ENCODE measurements at regions not wholly inside any gene's neighbourhood (a gene's known extent, or its start where the extent isn't known, plus 50 kb on each side); places are given as distances from the start of the nearest gene placed in this dataset.

DNA sequence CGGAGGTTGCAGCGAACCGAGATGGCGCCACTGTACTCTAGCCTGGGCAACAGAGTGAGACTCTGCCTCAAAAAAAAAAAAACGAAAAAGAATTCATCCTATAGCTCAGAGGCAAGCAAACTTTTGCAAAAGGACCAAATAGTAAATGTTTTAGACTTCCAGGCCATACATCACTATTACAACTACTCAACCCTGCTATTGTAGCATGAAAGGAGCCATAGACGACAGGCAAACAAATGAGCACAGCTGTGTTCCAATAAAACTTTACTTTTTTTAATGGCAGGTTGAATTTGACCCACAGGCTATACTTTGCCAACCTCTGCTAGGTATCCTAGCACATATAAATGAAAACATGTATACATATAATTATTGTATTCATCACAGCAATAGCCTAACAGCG is 58.9 kb upstream of the SLC30A5 start:
- TF ChIP-seq BACH2 (CRISPR knock-in tag; IDR thresholded peaks at IDR 0.05; ENCODE audit: borderline replicate concordance) (no peak), ISL1 (CRISPR knock-in tag; IDR thresholded peaks at IDR 0.05) (no peak), ZC3H10 (CRISPR knock-in tag; IDR thresholded peaks at IDR 0.05) (no peak), TCF4 (CRISPR knock-in tag; IDR thresholded peaks at IDR 0.05; ENCODE audit: borderline replicate concordance) (no peak), ARNTL (CRISPR knock-in tag; IDR thresholded peaks at IDR 0.05; ENCODE audit: borderline replicate concordance, low read depth) (no peak)
- TF ChIP-seq, protein P1, sequence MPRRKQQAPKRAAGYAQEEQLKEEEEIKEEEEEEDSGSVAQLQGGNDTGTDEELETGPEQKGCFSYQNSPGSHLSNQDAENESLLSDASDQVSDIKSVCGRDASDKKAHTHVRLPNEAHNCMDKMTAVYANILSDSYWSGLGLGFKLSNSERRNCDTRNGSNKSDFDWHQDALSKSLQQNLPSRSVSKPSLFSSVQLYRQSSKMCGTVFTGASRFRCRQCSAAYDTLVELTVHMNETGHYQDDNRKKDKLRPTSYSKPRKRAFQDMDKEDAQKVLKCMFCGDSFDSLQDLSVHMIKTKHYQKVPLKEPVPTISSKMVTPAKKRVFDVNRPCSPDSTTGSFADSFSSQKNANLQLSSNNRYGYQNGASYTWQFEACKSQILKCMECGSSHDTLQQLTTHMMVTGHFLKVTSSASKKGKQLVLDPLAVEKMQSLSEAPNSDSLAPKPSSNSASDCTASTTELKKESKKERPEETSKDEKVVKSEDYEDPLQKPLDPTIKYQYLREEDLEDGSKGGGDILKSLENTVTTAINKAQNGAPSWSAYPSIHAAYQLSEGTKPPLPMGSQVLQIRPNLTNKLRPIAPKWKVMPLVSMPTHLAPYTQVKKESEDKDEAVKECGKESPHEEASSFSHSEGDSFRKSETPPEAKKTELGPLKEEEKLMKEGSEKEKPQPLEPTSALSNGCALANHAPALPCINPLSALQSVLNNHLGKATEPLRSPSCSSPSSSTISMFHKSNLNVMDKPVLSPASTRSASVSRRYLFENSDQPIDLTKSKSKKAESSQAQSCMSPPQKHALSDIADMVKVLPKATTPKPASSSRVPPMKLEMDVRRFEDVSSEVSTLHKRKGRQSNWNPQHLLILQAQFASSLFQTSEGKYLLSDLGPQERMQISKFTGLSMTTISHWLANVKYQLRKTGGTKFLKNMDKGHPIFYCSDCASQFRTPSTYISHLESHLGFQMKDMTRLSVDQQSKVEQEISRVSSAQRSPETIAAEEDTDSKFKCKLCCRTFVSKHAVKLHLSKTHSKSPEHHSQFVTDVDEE (CRISPR knock-in tag; IDR thresholded peaks at IDR 0.05), result no peak
- TF ChIP-seq, protein P2, sequence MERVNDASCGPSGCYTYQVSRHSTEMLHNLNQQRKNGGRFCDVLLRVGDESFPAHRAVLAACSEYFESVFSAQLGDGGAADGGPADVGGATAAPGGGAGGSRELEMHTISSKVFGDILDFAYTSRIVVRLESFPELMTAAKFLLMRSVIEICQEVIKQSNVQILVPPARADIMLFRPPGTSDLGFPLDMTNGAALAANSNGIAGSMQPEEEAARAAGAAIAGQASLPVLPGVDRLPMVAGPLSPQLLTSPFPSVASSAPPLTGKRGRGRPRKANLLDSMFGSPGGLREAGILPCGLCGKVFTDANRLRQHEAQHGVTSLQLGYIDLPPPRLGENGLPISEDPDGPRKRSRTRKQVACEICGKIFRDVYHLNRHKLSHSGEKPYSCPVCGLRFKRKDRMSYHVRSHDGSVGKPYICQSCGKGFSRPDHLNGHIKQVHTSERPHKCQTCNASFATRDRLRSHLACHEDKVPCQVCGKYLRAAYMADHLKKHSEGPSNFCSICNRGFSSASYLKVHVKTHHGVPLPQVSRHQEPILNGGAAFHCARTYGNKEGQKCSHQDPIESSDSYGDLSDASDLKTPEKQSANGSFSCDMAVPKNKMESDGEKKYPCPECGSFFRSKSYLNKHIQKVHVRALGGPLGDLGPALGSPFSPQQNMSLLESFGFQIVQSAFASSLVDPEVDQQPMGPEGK (CRISPR knock-in tag; IDR thresholded peaks at IDR 0.05; ENCODE audit: borderline replicate concordance), result no peak

All from SK-N-SH treated with all-trans-retinoic acid at 6 μM for 48 hours (cell line).